Fibroblast of skin of left quadriceps (primary cell): ENCODE measurements at regions not wholly inside any gene's neighbourhood (a gene's known extent, or its start where the extent isn't known, plus 50 kb on each side); places are given as distances from the start of the nearest gene placed in this dataset.
"Not testable (repeated sequence)": the region's sequence is repeated elsewhere in the genome, so short reads cannot be mapped to it uniquely, and the experiment has no call there.

Experiments used
- DNase-seq, 2 experiments: peaks; one replicate each; pipeline ENCODE4 v3.0.0-alpha.2; 2013; ENCODE audit warnings: low read depth in 2 of 2

DNA sequence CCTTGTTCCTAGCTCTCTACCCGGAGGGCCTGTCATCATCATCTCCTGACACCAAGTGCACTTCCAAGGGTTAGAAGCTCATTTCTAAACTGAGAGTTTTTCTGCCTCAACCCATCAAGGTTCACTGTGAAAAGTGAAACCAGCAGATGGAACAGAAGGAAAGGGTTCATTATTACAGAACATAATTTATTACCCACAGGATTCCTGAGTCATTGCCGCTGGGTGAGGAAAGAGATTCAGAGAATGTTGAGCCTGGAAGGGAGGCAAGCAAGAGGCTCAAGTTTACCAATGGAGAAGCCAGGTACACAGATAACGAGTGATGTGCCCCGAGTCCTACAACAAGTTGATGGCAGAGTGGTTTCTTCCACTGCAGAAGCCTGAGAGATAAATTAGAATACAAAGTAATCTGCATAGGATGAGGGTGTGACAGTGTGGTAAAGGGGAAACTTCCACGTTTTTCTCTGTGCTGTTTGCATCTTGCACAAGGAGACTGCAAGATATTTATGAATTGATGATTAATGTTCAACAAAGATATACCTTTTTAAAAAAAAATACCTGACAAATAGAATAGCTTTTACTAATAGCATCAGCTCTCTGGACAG is 80.5 kb upstream of the SETMAR start:
- DNase-seq = no peak

DNA sequence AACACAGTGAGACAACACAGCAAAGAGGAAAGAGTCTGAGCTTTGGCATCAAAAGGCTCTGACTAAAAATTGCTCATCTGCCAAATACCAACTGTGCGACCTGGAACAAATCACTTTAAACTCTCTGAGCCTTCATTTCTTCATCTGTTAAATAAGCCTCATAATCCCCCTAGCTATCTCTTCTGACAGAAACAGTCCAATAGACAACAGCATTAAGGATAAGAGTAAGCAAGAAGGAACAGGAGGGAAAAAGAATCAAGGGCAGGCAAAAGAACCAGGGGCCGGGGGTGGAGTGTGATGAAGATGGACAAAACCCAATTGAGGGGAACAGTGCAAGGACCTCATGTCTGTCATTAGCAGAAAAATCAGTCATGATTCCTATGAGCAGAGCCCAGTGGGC is 79.4 kb upstream of the SETMAR start:
- no peak for DNase-seq

DNA sequence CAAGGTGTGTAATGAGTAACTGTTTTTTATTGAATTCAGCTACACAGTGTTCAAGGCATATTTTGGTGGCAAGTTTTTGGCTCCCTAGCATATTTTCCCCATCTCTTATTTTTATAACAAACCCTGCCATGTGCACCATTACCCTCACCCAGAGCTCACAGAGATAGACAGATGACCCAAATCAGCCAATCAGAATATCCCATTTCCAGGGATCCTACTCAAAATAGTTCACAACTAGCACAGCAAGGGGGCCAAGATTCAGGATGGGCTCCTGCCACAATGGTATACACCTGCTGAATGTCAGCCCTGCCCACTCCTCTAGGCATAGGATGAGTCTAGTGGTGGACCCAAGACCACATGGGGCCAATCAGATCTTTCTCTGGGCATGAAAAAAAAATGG is 78.8 kb upstream of the SETMAR start:
- no peak for DNase-seq

DNA sequence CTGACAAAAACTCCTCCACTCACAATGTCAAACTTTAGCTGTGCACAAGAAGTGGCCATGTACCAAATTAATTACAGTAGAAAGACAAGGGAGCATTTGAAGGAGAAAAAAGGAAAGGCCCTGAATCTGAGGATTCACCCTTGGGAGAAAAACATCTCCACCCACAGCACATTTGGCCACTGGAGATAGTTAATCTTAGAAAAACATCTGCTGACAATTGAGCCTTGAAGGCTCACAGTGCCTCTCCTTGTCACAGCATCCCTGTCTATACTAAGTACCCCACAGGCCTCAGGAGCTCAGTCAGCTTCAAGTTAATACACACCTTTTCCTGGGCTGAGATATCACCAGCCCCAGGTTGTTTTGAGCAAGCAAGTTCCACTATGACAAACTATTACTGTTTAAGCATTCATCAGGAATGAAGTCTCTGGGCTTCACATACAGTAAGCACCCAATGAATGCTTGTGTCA is 78.1 kb upstream of the SETMAR start:
- DNase-seq = no peak

DNA sequence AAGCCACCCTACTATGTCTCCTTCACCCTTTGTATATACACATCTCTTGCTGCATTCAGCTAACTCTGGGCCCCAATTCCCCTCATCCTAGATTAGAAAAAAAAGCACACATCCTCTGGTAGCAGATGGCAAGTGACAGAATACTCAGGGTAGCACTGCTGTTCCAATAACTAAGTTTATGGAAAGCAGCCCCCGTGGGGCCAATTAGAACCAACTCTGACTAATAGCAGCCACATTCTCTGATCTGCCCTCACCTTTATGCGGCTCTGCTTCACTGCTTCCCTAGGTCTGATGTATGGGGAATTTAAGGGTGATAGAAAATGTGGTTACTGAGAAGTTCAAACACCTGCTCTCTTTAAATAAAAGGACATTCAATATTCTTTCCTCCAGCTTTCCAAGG is 74.9 kb upstream of the SETMAR start:
- no peak for DNase-seq

DNA sequence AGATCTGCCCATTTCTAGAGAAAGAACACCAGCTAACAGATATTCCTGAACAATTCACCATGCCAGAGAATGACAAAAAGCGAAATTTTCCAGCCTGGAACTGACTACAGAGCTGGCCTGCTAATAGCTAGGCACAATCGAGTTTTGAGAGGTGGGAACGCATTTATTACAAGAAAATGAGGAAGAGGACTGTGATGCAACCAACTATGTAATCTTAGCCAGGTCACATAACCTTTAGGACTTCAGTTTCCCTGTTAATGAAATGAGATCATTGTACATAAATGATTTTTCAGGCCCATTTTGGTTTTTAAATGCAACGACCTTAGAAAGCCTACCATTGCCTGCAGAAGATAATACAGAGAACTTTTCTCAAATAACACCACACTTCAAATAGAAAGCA is 72.1 kb upstream of the SETMAR start:
- no peak for DNase-seq

DNA sequence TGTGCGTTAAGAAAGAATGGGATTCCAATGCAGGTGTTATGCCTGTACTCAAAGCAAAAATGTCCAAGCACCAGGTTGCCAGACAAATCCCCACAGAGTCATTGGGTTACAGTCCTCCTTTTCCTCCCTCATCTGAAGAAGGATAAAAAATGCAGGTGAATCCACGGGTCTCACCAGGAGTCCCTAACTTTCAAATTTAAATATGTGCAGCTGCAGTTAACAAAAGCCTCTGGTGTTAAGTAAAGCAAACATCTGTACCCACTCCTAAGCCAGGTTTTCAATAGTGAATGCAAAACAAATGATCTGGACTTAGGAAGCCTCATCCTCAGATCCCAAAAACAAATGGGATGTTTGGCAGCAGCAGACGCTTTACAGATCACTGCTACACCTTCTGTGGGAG is 70.4 kb upstream of the SETMAR start:
- DNase-seq = no peak

DNA sequence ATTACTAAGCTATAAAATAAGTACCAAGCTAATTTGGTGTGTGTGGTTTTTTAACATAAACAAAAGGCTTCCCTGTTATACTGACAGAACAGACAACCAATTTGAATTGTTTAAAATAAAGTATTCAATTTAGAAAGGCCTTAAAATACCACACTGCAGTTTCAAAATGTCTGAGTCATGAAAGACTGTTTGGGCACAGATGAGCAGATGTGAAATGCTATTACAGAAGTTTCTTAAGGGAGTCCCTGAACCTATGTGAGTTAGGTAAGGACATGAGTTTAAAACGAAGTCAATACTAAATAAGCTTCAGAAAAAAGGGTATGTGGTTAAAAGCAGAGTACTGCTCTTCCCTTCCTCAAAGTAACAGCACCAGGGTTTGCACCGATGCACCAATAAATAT is 69.7 kb upstream of the SETMAR start:
- no peak for DNase-seq

DNA sequence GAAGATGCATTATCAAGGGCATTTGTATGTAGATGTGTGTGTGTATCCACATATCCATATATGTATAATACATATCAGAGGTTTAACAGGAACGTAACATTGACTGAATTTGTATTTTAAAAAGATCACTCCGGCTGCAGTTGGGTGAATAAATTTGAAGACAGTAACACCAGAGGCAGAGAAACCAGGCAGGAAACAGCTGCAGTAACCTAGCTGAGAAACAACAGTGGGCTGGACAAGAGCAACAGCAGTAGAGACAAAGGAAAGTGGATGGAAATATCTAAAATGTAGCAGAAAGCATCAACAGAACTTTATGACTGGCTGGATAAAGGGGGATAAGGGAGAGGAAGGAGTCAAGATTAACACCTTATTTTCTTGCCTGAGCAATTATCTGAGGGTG is 68.3 kb upstream of the SETMAR start:
- no peak for DNase-seq

DNA sequence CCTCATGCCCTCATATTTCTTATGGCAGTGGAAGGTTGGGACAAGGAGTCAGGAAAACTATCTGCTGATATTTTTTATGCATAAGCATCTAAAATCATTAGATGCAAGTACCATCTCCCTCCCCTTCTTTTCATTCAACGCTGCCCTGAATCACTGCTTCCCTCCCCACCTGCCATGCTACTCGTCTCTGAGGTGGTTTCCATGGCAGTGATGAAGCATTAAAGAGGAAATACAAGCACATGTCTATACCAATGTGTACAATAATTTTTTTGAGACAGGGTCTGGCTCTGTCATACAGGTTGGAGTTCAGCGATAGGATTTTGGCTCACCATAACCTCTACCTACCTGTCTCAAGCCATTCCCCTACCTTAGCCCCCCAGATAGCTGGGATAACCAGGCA is 67.5 kb upstream of the SETMAR start:
- no peak for DNase-seq

DNA sequence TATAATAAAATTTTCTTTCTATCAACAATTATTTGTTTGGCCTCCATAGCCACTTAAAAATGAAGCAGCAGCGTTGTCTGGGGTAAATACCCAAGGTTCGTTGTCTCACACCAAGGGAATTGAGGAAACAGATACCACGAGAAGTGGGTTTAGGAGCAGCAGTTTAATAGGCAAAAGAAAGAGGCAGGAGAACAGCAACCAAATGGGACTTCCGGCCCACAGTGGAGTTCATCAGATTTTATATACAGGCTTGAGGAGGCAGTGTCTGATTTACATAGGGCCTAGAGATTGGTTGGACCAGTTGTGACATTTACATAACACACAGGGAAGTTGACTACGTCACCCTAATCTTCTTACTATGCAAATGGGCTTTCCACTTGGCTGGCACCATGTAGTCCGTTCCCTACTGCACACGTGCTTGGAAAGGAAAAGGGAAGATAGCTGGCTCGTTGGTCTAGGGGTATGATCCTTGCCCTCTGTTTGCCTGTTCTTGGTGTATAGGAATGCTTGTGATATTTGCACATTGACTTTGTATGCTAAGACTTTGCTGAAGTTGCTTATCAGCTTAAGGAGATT is 61.5 kb upstream of the SETMAR start:
- DNase-seq = no peak

DNA sequence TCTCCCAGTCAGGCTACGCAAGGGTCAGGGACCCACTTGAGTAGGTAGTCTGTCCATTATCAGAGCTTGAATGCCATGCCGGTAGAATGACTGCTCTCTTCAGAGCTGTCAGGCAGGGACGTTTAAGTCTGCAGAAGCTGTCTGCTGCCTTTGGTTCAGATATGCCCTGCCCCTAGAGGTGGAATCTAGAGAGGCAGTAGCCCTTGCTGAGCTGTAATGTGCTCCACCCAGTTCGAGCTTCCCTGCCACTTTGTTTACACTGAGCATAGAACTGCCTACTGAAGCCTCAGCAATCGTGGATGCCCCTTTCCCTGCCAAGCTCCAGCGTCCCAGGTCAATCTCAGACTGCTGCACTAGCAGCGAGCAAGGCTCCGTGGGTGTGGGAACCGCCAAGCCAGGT is 57.5 kb upstream of the SETMAR start:
- no peak for DNase-seq

DNA sequence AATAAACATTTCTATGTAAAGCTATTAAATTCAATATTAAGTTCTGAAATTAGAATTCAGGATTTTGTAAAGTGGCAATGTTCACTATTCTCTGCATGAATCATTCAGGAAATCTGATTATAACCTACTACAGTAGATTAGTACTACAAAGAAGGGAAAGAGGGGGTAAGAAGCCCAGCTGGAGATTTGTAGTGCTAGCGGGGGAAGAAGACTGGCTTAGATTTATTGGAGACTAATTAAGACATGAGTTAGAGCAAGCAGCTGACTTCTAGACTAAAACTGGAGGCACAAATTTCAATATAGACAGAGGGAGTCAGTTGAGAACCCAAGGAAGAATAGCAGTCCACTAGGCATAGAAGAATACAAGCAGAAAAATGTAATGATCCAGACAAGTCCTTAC is 55.8 kb upstream of the SETMAR start:
- no peak for DNase-seq

DNA sequence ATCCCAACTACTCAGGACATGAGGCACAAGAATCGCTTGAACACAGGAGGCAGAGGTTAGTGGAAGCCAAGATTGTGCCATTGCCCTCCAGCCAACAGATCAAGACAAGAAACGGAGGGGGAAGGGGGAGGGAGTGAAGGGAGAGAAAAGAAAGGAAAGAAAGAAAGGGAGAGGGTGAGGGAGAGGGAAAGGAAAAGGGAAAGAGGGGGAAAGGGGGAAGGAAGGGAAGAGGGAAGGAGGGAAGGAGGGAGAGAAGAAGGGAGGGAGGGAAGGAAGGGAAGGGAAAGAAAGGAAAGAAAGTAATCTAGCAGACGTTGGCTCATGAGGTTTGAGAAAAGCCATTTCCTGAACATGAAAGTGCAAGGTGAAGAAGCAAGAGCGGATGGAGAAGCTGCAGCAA is 53.1 kb upstream of the SETMAR start:
- no peak for DNase-seq

DNA sequence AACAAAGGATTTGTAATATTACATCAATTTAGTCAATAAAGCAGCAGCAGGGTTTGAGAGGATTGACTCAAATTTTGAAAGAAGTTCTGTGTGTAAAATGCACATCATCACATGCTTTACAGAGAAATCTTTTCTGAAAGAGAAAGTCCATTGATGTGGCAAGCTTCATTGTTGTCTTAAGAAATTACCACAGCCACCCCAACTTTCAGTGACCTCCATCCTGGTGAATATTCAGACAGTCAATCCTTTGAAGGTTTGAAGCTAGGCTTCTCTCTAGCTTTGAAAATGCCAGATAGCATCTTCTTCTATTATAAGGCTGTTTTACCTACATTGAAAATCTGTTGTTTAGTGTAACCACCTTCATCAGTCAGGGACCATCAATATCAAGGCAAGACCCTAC is 51.8 kb upstream of the SETMAR start:
- no peak for DNase-seq

DNA sequence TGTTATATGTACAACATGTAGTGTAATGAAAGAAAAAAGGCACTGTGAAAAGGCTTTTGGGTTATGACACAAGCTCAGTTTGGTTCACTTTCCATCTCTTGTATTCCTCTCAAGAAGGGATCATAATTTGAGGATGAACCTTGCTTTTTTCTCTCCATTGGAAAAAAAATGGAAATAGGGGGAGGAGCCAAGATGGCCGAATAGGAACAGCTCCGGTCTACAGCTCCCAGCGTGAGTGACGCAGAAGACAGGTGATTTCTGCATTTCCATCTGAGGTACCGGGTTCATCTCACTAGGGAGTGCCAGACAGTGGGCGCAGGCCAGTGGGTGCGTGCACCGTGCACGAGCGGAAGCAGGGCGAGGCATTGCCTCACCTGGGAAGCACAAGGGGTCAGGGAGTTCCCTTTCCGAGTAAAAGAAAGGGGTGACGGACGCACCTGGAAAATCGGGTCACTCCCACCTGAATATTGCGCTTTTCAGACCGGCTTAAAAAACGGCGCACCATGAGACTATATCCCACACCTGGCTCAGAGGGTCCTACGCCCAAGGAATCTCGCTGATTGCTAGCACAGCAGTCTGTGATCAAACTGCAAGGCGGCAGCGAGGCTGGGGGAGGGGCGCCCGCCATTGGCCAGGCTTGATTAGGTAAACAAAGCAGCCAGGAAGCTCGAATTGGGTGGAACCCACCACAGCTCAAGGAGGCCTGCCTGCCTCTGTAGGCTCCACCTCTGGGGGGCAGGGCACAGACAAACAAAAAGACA is 49.9 kb upstream of the SETMAR start:
- DNase-seq = not testable (repeated sequence)
